ENCODE measurements at regions not wholly inside any gene's neighbourhood (a gene's known extent, or its start where the extent isn't known, plus 50 kb on each side); places are given as distances from the start of the nearest gene placed in this dataset.

- DNase-seq (ENCODE audit: low read depth in 2 of 2): no peak
Measured at GRCh38 chr1:57671750-57672149, 247.9 kb upstream of the DAB1 start.

DNA sequence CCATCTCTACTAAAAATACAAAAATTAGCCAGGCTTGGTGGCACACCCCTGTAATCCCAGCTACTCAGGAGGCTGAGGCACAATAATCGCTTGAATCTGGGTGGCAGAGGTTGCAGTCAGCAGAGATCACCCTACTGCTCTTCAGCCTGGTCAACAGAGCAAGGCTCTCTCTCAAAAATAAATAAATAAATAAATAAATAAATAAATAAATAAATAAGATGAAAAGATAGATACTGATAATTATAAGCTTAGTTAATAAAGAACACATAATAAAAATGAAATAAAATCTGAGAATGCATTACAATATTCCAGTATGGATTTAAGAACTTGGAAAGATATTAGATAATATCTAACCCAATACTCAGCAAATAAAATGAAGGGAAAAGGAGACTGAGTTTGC, 235.9 kb upstream of the DAB1 start:
- no peak for DNase-seq (ENCODE audit: low read depth in 2 of 2)

- no peak for DNase-seq (ENCODE audit: low read depth in 2 of 2)
Measured at GRCh38 chr1:57655161-57655560, 231.3 kb upstream of the DAB1 start.

DNA sequence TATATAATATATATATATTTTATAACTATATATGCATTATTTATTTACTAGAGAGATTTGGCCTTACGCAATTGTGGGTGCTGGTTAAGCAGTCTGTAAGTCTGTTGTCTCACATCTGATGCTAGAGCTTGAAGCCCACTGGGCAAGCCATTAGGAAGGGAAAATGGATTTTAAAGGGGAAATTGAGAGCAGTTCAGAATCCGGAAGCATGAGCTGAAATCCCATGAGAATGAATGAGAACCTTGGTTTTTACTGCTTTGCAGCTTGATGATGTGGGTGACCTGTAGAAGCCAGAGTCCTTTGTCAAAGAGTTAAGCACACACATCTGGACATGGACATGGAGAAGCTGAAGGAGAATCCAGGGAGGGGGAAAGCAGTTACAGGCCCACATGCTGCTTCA, 220.8 kb upstream of the DAB1 start:
- no peak for DNase-seq (ENCODE audit: low read depth in 2 of 2)

DNA sequence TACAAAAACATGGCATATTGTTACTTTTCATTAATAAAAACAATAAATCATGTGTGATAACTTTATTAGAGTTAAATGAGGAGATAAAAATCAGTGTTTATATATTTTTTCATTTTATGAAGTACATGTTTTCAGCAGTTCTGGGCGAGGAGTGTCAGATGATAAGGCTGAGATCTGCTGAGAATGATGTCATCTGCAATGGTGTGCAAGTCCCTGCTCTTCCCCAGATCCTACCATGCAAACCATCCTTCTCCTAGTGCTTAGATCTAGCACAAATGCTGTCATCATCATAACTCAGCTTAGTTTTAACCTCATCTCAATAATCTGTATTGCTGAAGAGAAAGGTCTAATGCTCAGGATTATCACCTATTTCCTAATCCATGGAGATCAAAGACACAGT, 214.4 kb upstream of the DAB1 start:
- no peak for DNase-seq (ENCODE audit: low read depth in 2 of 2)

DNA sequence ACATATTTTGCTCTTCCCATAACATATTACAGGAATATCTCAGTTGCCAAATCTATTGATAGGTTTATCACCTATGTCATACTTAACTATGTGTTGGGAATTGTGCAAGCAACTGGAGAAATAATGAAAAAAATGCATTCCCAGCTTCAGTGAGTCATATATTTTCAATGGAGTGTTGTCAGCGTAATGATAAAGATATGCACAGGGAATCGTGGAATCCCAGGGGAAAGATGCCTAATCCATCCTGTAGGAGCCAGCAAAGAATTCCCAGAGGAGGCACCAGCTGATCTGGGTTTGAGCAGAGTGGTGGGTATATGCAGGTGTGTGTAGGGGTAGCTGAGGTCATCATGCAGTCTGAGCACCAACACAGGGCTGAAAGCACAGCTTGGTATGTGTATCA, 213.3 kb upstream of the DAB1 start:
- DNase-seq (ENCODE audit: low read depth in 2 of 2): no peak

DNA sequence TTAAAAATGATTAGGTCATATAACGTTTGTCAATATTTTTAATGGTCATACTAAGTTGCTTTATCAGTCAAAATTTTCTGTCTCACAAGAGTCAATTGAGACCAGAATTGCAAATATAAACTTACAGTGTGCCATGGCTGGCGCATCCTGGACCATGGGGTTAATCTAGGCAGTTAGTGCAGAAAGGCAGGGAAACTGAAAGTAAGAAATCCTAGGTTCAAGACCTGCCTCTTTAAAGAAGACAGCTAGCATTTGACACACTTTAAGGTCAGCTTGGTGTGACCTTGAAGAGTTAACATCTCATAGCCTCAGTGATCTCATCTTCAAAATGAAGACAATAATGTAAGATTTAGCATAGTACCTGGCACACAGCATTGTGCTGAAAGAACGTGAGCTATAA, 210.0 kb upstream of the DAB1 start:
- DNase-seq (ENCODE audit: low read depth in 2 of 2): no peak

- DNase-seq (ENCODE audit: low read depth in 2 of 2): no peak
Measured at GRCh38 chr1:57633056-57633455, 209.2 kb upstream of the DAB1 start.

DNA sequence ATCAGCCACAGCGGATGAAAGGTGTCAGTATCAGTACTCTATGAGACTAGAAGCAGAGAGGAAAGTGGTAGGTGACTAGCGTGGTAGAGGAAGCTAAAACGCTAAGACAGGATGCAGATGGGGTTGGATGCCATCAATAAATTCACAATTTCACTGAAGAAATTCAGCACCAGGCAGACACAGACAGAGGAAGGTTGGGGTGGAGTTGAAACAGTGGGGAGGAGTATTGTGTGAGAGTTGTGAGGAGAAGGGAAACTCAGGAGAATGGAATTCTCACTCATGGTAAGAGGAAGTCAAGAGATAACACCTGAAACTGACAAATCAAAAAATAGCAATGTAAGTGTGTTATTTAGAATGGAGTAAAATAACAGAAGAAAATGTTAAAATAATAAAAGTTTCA, 208.5 kb upstream of the DAB1 start:
- peak in 1 of 2 donors; percentile 31 for DNase-seq (ENCODE audit: low read depth in 2 of 2)

GRCh38 chr1:57627612-57628011, 203.8 kb upstream of the DAB1 start:
- no peak for DNase-seq (ENCODE audit: low read depth in 2 of 2)

- DNase-seq (ENCODE audit: low read depth in 2 of 2): no peak
Measured at GRCh38 chr1:57623791-57624538, 200.1 kb upstream of the DAB1 start.

GRCh38 chr1:57623039-57623790, 199.4 kb upstream of the DAB1 start:
- peak; percentile 32 to 52 for DNase-seq (ENCODE audit: low read depth in 2 of 2)

DNA sequence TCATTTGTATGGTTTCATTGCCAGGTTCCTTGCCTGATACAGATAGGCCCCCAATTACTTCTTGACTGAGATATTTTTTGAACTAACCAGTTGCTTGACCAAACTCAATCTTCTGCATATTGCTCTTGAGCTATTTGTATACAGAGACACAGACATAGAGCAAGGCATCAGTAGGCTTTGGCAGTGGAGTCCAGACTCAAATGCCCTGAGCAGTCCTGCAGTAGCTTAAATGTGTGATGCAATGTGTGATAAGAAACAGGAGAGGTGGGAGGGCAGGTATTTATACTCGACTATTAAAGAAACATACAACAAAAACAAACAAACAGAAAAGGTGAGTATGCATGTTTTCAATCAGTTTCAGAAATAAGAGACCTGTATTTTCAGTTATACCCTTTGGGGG, 197.9 kb upstream of the DAB1 start:
- no peak for DNase-seq (ENCODE audit: low read depth in 2 of 2)

DNA sequence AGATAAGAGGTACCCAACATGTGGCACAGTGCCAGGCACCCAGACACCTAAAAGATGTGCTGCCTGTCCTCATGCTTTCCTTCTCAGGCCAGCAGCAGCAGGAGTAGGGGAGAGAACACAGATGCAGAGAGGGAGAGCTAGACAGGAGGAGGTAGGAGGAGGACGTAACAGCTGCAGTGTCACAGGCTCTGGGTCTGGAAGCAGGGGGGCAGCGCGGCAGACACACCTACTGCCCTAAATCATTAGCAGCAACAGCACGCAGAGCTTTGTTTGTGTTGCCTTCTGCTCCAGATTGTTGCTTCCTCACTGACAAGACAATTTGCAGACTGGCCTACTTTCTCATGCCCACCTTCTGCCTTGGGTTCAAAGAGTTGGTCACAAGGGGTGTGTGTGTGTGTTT, 196.7 kb upstream of the DAB1 start:
- no peak for DNase-seq (ENCODE audit: low read depth in 2 of 2)

- DNase-seq (ENCODE audit: low read depth in 2 of 2): peak in 1 of 2 donors; percentile 35
Measured at GRCh38 chr1:57616921-57617320, 193.1 kb upstream of the DAB1 start.

DNA sequence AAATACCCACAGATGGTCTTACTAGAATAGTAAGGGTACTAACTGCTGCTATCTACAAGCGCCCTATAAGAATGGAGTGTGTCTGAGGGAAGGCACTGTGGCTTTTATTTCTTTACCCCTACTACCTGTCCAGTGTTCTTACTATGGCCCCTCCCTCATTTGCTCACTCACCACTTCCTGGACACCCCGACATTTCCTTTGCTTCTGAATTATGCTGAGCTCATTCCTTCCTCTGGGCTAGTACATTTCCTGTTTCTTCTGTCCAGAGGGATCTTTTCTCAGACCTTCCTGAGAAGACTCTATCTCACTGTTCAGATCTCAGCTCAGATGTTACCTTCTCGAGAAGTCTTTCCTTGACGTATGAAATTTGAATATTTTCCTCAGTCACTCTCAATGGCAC, 192.1 kb upstream of the DAB1 start:
- DNase-seq (ENCODE audit: low read depth in 2 of 2): peak in 1 of 2 donors; percentile 75

- DNase-seq (ENCODE audit: low read depth in 2 of 2): no peak
Measured at GRCh38 chr1:57612833-57613232, 189.0 kb upstream of the DAB1 start.

GRCh38 chr1:57605933-57606332, 182.1 kb upstream of the DAB1 start:
- no peak for DNase-seq (ENCODE audit: low read depth in 2 of 2)

DNA sequence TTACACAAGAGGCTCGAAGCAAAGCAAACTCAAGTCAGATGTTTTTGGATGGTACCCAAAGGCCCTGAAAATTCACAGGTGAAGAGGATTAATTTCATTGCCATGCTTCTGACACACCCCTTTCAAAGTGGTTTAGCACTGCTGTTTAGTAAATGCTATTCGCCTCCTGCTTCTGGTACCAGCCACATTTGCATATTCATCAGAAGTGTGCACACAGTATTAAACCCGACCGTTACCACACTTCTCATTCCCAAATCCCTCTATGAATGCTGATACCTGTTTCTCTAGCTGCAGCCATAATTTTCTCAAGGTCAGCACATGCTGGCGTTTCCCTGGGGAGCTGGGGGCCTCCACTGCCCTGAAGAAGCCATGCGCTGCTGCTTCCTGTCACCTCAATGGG, 179.8 kb upstream of the DAB1 start:
- no peak for DNase-seq (ENCODE audit: low read depth in 2 of 2)

DNA sequence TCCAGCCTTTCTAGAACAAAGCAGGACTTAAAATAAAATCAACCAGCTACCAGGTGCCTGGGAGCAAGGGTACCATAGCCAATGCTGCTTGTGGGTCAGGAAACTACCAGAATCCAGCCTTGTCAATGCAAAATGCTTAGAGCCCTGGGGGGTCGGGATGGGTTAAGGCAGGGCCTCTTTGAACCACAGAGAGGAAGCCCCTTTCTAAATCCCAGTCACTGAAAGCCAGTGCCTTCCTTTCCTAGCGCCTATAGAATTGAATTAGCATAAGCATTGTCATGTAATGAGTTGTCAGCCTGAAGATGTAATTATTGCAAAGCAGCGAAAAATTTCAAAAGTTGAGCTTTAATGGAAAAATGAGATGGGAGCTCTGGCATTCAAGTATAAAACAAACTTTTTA, 176.6 kb upstream of the DAB1 start:
- DNase-seq (ENCODE audit: low read depth in 2 of 2): no peak

GRCh38 chr1:57599236-57599994, 175.6 kb upstream of the DAB1 start:
- no peak for DNase-seq (ENCODE audit: low read depth in 2 of 2)

DNA sequence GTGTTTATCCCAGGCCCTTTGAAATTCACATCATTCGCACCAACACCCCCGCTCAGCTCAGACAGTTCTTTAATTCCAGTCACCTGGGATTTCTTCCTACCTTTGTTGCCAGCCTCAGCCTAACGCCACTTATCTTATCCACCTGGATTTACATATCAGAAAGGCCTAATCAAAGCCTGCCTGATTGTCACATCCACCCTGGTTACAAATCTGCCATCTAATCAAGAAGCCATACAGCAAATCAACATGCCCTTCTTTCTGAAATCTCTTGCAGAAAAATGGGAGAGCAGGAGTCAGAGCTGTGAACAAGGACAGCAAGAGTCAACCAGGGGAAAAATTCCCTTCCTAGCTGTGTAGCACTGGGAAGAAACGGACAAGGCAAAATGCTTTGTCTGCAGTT, 173.2 kb upstream of the DAB1 start:
- DNase-seq (ENCODE audit: low read depth in 2 of 2): no peak

DNA sequence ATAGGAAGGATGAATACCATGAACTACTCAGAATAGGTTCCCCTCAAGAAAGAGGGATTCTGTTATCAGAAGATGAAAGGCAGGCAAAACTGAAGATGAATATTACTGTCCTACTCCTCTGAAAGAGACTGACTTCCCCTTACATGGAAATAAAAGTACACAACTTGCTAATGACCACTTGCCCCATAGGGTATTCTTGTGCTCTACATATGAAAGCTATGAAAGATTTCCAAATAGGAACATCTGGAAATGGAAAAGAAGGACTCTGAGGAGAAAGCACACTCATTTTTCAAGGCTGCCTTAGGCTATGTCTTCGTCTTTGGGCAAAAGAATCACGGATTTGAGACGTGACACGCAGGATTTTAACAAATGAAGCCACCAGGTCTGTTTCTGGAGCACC, 170.1 kb upstream of the DAB1 start:
- DNase-seq (ENCODE audit: low read depth in 2 of 2): no peak
